PC-3 (cell line): ENCODE measurements at regions not wholly inside any gene's neighbourhood (a gene's known extent, or its start where the extent isn't known, plus 50 kb on each side); places are given as distances from the start of the nearest gene placed in this dataset.

ENCODE experiments used
- CTCF ChIP-seq: fragments of 300-600 bp; sonication (generic); conservative IDR thresholded peaks from 2 replicates; pipeline ENCODE4 v1.5.1; 2017; ENCODE audit warnings: antibody characterized with exemption, low read depth, mild to moderate bottlenecking, low read length
- EZH2phosphoT487 ChIP-seq: fragments of 300-600 bp; sonication (generic); IDR thresholded peaks from 2 replicates; pipeline ENCODE4 v1.6.1; 2018; ENCODE audit warnings: mild to moderate bottlenecking, antibody characterized with exemption, low read length, borderline replicate concordance

GRCh38 chr2:22175003-22175402, 1051.2 kb downstream of the TDRD15 start:
- TF ChIP-seq CTCF (no peak), EZH2phosphoT487 (no peak)
